Esophagus squamous epithelium (tissue), 5 donors: ENCODE measurements at regions not wholly inside any gene's neighbourhood (a gene's known extent, or its start where the extent isn't known, plus 50 kb on each side); places are given as distances from the start of the nearest gene placed in this dataset.

Experiments used
- DNase-seq: peaks from one replicate; lab custom pipeline; 2025; lab: John Stamatoyannopoulos, UW
- H3K27ac ChIP-seq, 4 donors: fragments of 200-600 bp; sonication (generic); one replicate each; pipeline ENCODE4 v1.5.1; 2016 to 2019; ENCODE audit warnings: mild to moderate bottlenecking in 1 of 4
- H3K27me3 ChIP-seq, 4 donors: fragments of 200-600 bp; sonication (generic); 1 replicate in 3 of 4; 2 replicates in 1 of 4; pipeline versions ENCODE4 v1.5.1 to v1.6.0; 2017 to 2021; ENCODE audit warnings: antibody characterized with exemption in 1 of 4
- H3K36me3 ChIP-seq, 3 donors: fragments of 200-600 bp; sonication (generic); one replicate each; pipeline ENCODE4 v1.5.1; 2016 to 2019
- H3K4me1 ChIP-seq, 3 donors: fragments of 200-600 bp; sonication (generic); one replicate each; pipeline ENCODE4 v1.5.1; 2017 to 2019
- H3K4me3 ChIP-seq, 4 donors: fragments of 200-600 bp; sonication (generic); 1 replicate in 3 of 4; 2 replicates in 1 of 4; pipeline ENCODE4 v1.5.1; 2016 to 2019; ENCODE audit warnings: mild to moderate bottlenecking in 2 of 4, moderate library complexity in 1 of 4
- H3K9me3 ChIP-seq, 3 donors: fragments of 200-600 bp; sonication (generic); one replicate each; pipeline ENCODE4 v1.5.1; 2016 to 2019
- POLR2A ChIP-seq, 4 donors: fragments of 450-650 bp; IDR thresholded peaks; one replicate each; pipeline ENCODE4 v1.6.1; 2017; ENCODE audit warnings: antibody characterized with exemption in 4 of 4, mild to moderate bottlenecking in 4 of 4, moderate library complexity in 3 of 4
- WGBS, 2 donors: methylation state at CpG; one replicate each; pipeline ENCODE4 v1.1.5; 2018; 5-methylcytosine and 5-hydroxymethylcytosine counted together
- intact Hi-C: fragments of 100-400 bp; cut with DNase I; formaldehyde crosslinking; loops from one replicate; pipeline ENCODE4 v1.15.0; 2022
- TF ChIP-seq, protein P1 (sequence below), 6 experiments: fragments of 450-650 bp in 4 of 6; fragments of 200-600 bp in 2 of 6; sonication (generic) in 2 of 6; IDR thresholded peaks; one replicate each; pipeline ENCODE4 v1.5.1; 2016 to 2019; ENCODE audit warnings: antibody characterized with exemption in 6 of 6, mild to moderate bottlenecking in 4 of 6, moderate library complexity in 4 of 6
- donor health status: DM: yes; HTN: yes; CAD: no.

DNA sequence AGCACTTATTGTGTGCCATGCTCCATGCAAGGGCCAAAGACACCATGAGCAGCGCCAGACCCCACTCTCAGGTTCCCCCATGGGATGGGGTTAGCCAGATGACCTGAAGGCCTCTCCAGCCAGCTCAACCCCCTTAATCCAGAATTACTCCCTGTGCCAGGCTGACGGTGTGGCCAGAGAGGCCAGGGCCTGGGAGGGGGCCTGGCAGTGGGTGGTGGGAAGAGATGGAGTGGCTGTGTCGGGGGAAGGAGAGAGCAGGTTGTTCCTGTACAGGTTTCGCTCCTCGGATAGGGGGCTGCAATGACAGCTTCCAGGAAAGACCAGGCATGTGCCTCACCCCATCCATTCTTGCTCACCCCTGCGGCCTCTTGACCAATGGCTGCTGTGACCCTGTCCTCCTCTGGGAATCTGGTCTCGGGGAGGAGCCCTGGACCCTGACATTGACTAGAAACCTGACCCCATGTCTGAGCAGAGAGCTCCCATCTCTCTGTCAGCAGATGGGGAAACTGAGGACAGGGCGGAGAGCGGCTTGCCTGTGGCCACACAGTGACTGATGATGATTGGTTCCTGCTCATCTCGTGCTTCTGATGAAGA is 345.3 kb downstream of the MATN1 start:
- Histone ChIP-seq H3K4me1 (peaks cover 6 to 20% (median 7%) of the 10 kb centered on the region in 3 donors), H3K36me3 (no peaks in the 10 kb centered on the region), H3K27me3 (peaks cover 0 to 48% (median 0%) of the 10 kb centered on the region in 4 donors), H3K4me3 (no peak overlapping the region), H3K9me3 (no peaks in the 10 kb centered on the region), H3K27ac (no peak overlapping the region)
- WGBS, 2 donors, result 83 to 84% methylated on average over 3 to 4 of the region's 10 CpGs
- DNase-seq, result no peak
- TF ChIP-seq, protein P1, sequence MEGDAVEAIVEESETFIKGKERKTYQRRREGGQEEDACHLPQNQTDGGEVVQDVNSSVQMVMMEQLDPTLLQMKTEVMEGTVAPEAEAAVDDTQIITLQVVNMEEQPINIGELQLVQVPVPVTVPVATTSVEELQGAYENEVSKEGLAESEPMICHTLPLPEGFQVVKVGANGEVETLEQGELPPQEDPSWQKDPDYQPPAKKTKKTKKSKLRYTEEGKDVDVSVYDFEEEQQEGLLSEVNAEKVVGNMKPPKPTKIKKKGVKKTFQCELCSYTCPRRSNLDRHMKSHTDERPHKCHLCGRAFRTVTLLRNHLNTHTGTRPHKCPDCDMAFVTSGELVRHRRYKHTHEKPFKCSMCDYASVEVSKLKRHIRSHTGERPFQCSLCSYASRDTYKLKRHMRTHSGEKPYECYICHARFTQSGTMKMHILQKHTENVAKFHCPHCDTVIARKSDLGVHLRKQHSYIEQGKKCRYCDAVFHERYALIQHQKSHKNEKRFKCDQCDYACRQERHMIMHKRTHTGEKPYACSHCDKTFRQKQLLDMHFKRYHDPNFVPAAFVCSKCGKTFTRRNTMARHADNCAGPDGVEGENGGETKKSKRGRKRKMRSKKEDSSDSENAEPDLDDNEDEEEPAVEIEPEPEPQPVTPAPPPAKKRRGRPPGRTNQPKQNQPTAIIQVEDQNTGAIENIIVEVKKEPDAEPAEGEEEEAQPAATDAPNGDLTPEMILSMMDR (IDR thresholded peaks at IDR 0.05), result no peak
- TF ChIP-seq POLR2A (IDR thresholded peaks at IDR 0.05), result no peak
- intact Hi-C loops, result no loop called here

DNA sequence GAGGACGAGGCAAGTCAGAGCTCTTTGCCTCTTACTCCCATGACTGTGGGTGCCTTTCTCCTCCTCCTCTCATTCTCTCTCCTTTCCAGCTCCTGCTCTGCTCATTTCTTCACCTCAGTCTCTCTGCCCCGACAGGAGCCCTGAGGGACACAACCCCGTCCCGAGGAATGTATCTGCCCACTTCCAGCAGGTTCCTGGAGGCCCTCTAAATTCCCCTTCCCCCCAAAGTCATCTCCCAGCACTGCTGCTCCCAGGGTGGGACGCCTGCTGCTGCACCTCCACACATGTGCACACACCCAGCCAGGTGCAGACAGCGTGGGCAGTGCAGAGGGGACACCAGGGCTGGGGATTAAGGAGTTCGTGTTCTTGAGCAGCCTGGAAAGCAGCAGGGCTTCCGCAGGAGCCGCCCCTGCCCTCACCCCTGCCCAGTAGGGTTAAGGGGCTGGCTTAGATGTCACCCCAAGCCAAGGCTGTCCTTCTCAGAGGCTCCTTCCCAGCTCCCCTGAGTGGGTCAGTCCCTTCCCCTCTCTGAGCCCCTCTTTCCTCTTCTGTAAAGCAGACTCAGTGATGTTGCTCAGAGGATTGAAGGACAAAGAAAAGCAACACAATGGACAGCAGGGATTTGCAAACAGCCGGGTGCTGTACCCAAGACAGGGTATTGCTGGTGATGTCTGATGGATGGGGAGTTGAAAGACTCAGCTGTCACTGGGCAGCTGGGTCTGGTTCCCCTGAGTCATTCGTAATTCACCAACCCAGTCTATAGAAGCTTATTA is 346.0 kb downstream of the MATN1 start:
- Histone ChIP-seq H3K36me3 (no peaks in the 10 kb centered on the region), H3K9me3 (no peaks in the 10 kb centered on the region), H3K4me3 (no peak overlapping the region), H3K27ac (no peak overlapping the region), H3K27me3 (peaks cover 0 to 47% (median 0%) of the 10 kb centered on the region in 4 donors), H3K4me1 (peaks cover 6 to 20% (median 7%) of the 10 kb centered on the region in 3 donors)
- TF ChIP-seq, protein P1 (IDR thresholded peaks at IDR 0.05), result no peak
- TF ChIP-seq POLR2A (IDR thresholded peaks at IDR 0.05), result no peak
- WGBS, 2 donors, result 37 to 53% methylated on average over 5 of the region's 11 CpGs
- DNase-seq, result no peak
- intact Hi-C loops, result no loop called here

DNA sequence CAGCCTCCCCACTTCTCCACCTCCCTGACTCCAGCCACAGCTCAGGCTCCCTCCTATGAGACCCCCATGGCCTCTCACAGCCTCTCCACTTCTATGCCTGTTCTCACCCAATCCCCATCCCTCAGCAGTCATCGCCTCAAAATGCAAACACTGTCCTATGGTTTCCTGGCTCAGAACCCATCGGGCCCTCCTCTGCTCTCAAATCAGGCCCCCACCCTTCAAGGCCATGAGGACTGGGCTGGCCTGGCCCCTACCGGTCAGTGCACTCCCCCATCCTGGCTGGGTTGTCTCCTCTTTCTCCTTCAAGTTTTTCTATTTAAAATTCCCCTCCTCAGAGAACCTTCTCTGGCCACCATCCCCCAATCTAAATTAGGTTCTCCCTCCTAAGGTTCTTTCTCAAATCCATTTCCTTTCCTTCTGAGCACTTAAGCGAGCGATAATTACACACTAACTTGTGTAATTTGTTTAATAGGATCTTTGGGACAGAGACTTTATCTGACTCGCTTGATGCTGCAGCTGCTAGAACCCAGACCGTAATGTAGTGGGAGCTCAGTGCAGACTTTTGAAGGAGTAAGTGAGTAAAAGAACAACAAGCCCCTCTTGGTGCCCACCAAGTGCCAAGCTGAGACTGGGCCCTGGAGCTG is 347.2 kb downstream of the MATN1 start:
- intact Hi-C loops, result no loop called here
- 63 to 84% methylated on average over 5 to 7 of the region's 7 CpGs for WGBS, 2 donors
- H3K27me3 ChIP-seq, result peaks cover 0 to 49% (median 0%) of the 10 kb centered on the region in 4 donors
- DNase-seq, result no peak
- peaks cover 6 to 20% (median 7%) of the 10 kb centered on the region in 3 donors for H3K4me1 ChIP-seq
- H3K36me3 ChIP-seq, result no peaks in the 10 kb centered on the region
- no peak overlapping the region for H3K27ac ChIP-seq
- TF ChIP-seq, protein P1 (IDR thresholded peaks at IDR 0.05), result no peak
- TF ChIP-seq POLR2A (IDR thresholded peaks at IDR 0.05), result no peak
- H3K4me3 ChIP-seq, result no peak overlapping the region
- no peaks in the 10 kb centered on the region for H3K9me3 ChIP-seq

DNA sequence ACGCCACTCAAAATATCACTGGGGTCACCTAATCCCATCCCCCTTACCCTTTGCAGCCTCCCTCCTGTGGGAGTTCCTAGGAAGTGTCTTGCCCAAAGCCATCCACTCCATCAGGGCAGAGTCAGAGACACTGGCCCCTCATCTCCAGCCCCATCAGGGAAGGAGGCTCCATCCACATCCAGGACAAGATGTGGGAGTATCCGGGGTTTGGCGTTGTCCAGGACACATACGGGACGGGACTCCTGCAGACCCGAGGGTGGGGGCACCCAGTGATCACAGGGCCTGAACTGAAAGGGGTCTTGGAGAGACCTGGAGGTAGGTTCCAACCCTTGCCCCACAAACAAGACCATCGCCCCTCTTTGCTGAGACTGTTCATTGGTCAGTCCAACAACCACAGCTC is 348.2 kb downstream of the MATN1 start:
- no peak overlapping the region for H3K4me3 ChIP-seq
- 74 to 100% methylated on average over 1 to 7 of the region's 7 CpGs for WGBS, 2 donors
- H3K9me3 ChIP-seq, result no peaks in the 10 kb centered on the region
- no peak for DNase-seq
- peaks cover 0 to 49% (median 0%) of the 10 kb centered on the region in 4 donors for H3K27me3 ChIP-seq
- intact Hi-C loops, result no loop called here
- H3K27ac ChIP-seq, result no peak overlapping the region
- H3K36me3 ChIP-seq, result no peaks in the 10 kb centered on the region
- H3K4me1 ChIP-seq, result peaks cover 4 to 16% (median 6%) of the 10 kb centered on the region in 3 donors
- TF ChIP-seq POLR2A (IDR thresholded peaks at IDR 0.05), result no peak
- TF ChIP-seq, protein P1 (IDR thresholded peaks at IDR 0.05), result no peak
